Vagina (tissue), 2 donors: ENCODE measurements at regions not wholly inside any gene's neighbourhood (a gene's known extent, or its start where the extent isn't known, plus 50 kb on each side); places are given as distances from the start of the nearest gene placed in this dataset.

Experiments used
- DNase-seq, 2 donors: peaks; one replicate each; pipeline ENCODE4 v3.0.0-alpha.2; 2017; ENCODE audit errors: extremely low spot score in 2 of 2
- H3K27ac ChIP-seq: fragments of 200-600 bp; sonication (generic); one replicate; pipeline ENCODE4 v1.5.1; 2019
- H3K27me3 ChIP-seq: fragments of 200-600 bp; sonication (generic); one replicate; pipeline ENCODE4 v1.5.1; 2019
- H3K36me3 ChIP-seq, 2 donors: fragments of 200-600 bp; sonication (generic); one replicate each; pipeline ENCODE4 v1.5.1; 2017 to 2019
- H3K4me1 ChIP-seq: fragments of 200-600 bp; sonication (generic); one replicate; pipeline ENCODE4 v1.5.1; 2019
- H3K4me3 ChIP-seq, 2 donors: fragments of 200-600 bp; sonication (generic); 1 replicate in 1 of 2; 2 replicates in 1 of 2; pipeline ENCODE4 v1.5.1; 2016 to 2019
- H3K9me3 ChIP-seq: fragments of 200-600 bp; sonication (generic); one replicate; pipeline ENCODE4 v1.5.1; 2019
- CTCF ChIP-seq, 3 experiments: fragments of 450-650 bp in 2 of 3; fragments of 200-600 bp in 1 of 3; sonication (generic) in 1 of 3; IDR thresholded peaks; one replicate each; pipeline ENCODE4 v1.5.1; 2017 to 2019; ENCODE audit warnings: antibody characterized with exemption in 3 of 3, mild to moderate bottlenecking in 2 of 3, moderate library complexity in 2 of 3
- POLR2A ChIP-seq, 2 donors: fragments of 450-650 bp; IDR thresholded peaks; one replicate each; pipeline ENCODE4 v1.6.1; 2017; ENCODE audit warnings: antibody characterized with exemption in 2 of 2, mild to moderate bottlenecking in 2 of 2, moderate library complexity in 2 of 2
- POLR2AphosphoS5 ChIP-seq, 2 donors: sonication (generic); formaldehyde crosslinking; IDR thresholded peaks; one replicate each; pipeline ENCODE4 v1.9.0; 2017; ENCODE audit warnings: antibody characterized with exemption in 2 of 2, mild to moderate bottlenecking in 2 of 2, low read depth in 1 of 2; ENCODE audit not compliant: insufficient read depth in 1 of 2
- intact Hi-C: fragments of 100-400 bp; cut with DNase I; formaldehyde crosslinking; loops from one replicate; pipeline ENCODE4 v1.15.1; 2023

GRCh38 chr1:242828828-242829227 is 304.3 kb upstream of the PLD5 start:
- no peak overlapping the region for H3K27ac ChIP-seq
- intact Hi-C loops, result no loop called here
- no peak for DNase-seq
- no peak overlapping the region for H3K4me3 ChIP-seq
- no peaks in the 10 kb centered on the region for H3K36me3 ChIP-seq
- TF ChIP-seq POLR2A (IDR thresholded peaks at IDR 0.05), result no peak
- no peak for TF ChIP-seq POLR2AphosphoS5 (IDR thresholded peaks at IDR 0.05; ENCODE audit: insufficient read depth in 1 of 2, low read depth in 1 of 2)
- TF ChIP-seq CTCF (IDR thresholded peaks at IDR 0.05), result no peak
- H3K4me1 ChIP-seq, result no peaks in the 10 kb centered on the region
- no peaks in the 10 kb centered on the region for H3K9me3 ChIP-seq
- H3K27me3 ChIP-seq, result no peaks in the 10 kb centered on the region

DNA sequence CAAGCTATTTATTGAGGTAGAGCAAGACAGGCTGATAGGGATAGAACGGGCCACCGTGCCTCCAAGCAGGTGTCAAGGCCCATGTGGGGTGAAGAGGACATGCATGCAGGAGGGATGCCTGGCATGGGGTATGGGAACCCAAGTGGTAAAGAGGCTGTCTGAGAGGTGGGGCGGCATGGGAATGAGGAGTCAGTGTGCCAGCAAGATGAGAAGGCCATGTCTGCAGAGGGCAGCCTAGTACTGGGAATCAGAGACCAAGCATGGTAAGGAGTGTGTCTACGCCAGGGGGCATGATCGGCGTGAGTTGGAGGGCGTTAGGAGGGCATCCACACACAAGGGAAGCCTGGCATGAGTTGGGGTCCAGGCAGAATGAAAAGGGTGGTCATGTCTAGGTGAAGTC is 303.7 kb upstream of the PLD5 start:
- Histone ChIP-seq H3K4me1 (no peaks in the 10 kb centered on the region), H3K9me3 (no peaks in the 10 kb centered on the region), H3K27ac (no peak overlapping the region), H3K4me3 (no peak overlapping the region), H3K27me3 (no peaks in the 10 kb centered on the region), H3K36me3 (no peaks in the 10 kb centered on the region)
- intact Hi-C loops, result no loop called here
- DNase-seq, result no peak
- TF ChIP-seq POLR2A (IDR thresholded peaks at IDR 0.05) (no peak), CTCF (IDR thresholded peaks at IDR 0.05) (no peak)

DNA sequence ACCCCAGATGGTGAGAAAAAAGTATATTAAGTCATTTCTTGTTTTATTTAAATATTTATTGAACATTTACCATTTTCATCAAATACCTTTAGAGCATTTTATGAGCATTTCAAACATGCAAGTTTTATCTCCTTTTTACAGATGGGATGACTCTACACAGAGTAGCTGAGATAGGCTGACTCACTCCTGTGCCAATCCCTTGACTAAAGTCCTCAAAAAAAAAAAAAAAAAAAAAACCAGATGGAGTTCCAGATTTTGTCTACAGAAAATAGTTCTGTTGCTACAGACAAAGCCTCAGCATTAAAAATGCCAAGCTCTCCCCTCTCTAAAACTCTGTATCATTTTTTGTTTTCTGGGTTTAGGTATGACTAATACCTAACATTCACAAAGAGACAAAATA is 303.0 kb upstream of the PLD5 start:
- no peak overlapping the region for H3K4me3 ChIP-seq
- H3K36me3 ChIP-seq, result no peaks in the 10 kb centered on the region
- no peak for DNase-seq
- TF ChIP-seq POLR2AphosphoS5 (IDR thresholded peaks at IDR 0.05; ENCODE audit: insufficient read depth in 1 of 2, low read depth in 1 of 2), result no peak
- no peak for TF ChIP-seq CTCF (IDR thresholded peaks at IDR 0.05)
- no peak for TF ChIP-seq POLR2A (IDR thresholded peaks at IDR 0.05)
- H3K9me3 ChIP-seq, result no peaks in the 10 kb centered on the region
- no peak overlapping the region for H3K27ac ChIP-seq
- H3K4me1 ChIP-seq, result no peaks in the 10 kb centered on the region
- no peaks in the 10 kb centered on the region for H3K27me3 ChIP-seq
- intact Hi-C loops, result no loop called here

GRCh38 chr1:242826701-242827336 is 302.3 kb upstream of the PLD5 start:
- TF ChIP-seq POLR2A (IDR thresholded peaks at IDR 0.05), result no peak
- no peak for TF ChIP-seq POLR2AphosphoS5 (IDR thresholded peaks at IDR 0.05; ENCODE audit: insufficient read depth in 1 of 2, low read depth in 1 of 2)
- TF ChIP-seq CTCF (IDR thresholded peaks at IDR 0.05), result no peak
- intact Hi-C loops, result no loop called here
- no peaks in the 10 kb centered on the region for H3K9me3 ChIP-seq
- no peaks in the 10 kb centered on the region for H3K36me3 ChIP-seq
- H3K4me3 ChIP-seq, result no peak overlapping the region
- no peaks in the 10 kb centered on the region for H3K4me1 ChIP-seq
- no peaks in the 10 kb centered on the region for H3K27me3 ChIP-seq
- DNase-seq, result no peak
- H3K27ac ChIP-seq, result no peak overlapping the region

GRCh38 chr1:242824435-242824834 is 299.9 kb upstream of the PLD5 start:
- no peak overlapping the region for H3K27ac ChIP-seq
- DNase-seq, result no peak
- no peaks in the 10 kb centered on the region for H3K4me1 ChIP-seq
- intact Hi-C loops, result no loop called here
- H3K36me3 ChIP-seq, result no peaks in the 10 kb centered on the region
- H3K27me3 ChIP-seq, result no peaks in the 10 kb centered on the region
- no peak overlapping the region for H3K4me3 ChIP-seq
- no peak for TF ChIP-seq POLR2AphosphoS5 (IDR thresholded peaks at IDR 0.05; ENCODE audit: insufficient read depth in 1 of 2, low read depth in 1 of 2)
- TF ChIP-seq CTCF (IDR thresholded peaks at IDR 0.05), result no peak
- no peaks in the 10 kb centered on the region for H3K9me3 ChIP-seq
